ENCODE measurements at regions not wholly inside any gene's neighbourhood (a gene's known extent, or its start where the extent isn't known, plus 50 kb on each side); places are given as distances from the start of the nearest gene placed in this dataset.
A peak's percentile ranks its signal among the peaks of the same experiment; 100 is the strongest.

- no peak for DNase-seq
These were observed 1448.3 kb upstream of the DDX18 start for GRCh38 chr2:116366212-116366611.

- DNase-seq, result no peak
These were observed 1435.7 kb upstream of the DDX18 start for GRCh38 chr2:116378786-116379185.

- DNase-seq, result no peak
These were observed 1403.3 kb upstream of the DDX18 start for GRCh38 chr2:116411211-116411610.

GRCh38 chr2:116413659-116414058, 1400.8 kb upstream of the DDX18 start:
- no peak for DNase-seq

GRCh38 chr2:116416731-116417377, 1397.6 kb upstream of the DDX18 start:
- DNase-seq, result no peak

- DNase-seq, result peak in 1 of 2 experiments; percentile 12
These were observed 1378.8 kb upstream of the DDX18 start for GRCh38 chr2:116435648-116436047.

GRCh38 chr2:116440104-116440653, 1374.3 kb upstream of the DDX18 start:
- DNase-seq, result no peak

- DNase-seq, result peak in 1 of 2 experiments; percentile 5
These were observed 1372.1 kb upstream of the DDX18 start for GRCh38 chr2:116442418-116442817.

- no peak for DNase-seq
These were observed 1370.1 kb upstream of the DDX18 start for GRCh38 chr2:116444256-116444872.

GRCh38 chr2:116450990-116451389, 1363.5 kb upstream of the DDX18 start:
- DNase-seq, result no peak

GRCh38 chr2:116452651-116453050, 1361.8 kb upstream of the DDX18 start:
- no peak for DNase-seq

- DNase-seq, result no peak
These were observed 1358.1 kb upstream of the DDX18 start for GRCh38 chr2:116456429-116456828.

GRCh38 chr2:116467243-116467642, 1347.2 kb upstream of the DDX18 start:
- no peak for DNase-seq

- DNase-seq, result no peak
These were observed 1337.3 kb upstream of the DDX18 start for GRCh38 chr2:116477229-116477628.

GRCh38 chr2:116487336-116487735, 1327.2 kb upstream of the DDX18 start:
- no peak for DNase-seq

- no peak for DNase-seq
These were observed 1325.2 kb upstream of the DDX18 start for GRCh38 chr2:116489292-116489691.

- no peak for DNase-seq
These were observed 1324.5 kb upstream of the DDX18 start for GRCh38 chr2:116489944-116490343.

- DNase-seq, result no peak
These were observed 1323.9 kb upstream of the DDX18 start for GRCh38 chr2:116490511-116491145.

GRCh38 chr2:116491292-116491691, 1323.2 kb upstream of the DDX18 start:
- DNase-seq, result no peak

- DNase-seq, result no peak
These were observed 1315.1 kb upstream of the DDX18 start for GRCh38 chr2:116499389-116499788.

GRCh38 chr2:116510117-116510671, 1304.3 kb upstream of the DDX18 start:
- peak in 1 of 2 experiments; percentile 49 for DNase-seq

- DNase-seq, result no peak
These were observed 1303.1 kb upstream of the DDX18 start for GRCh38 chr2:116511426-116511825.

- no peak for DNase-seq
These were observed 1300.5 kb upstream of the DDX18 start for GRCh38 chr2:116513991-116514390.

GRCh38 chr2:116517936-116518335, 1296.6 kb upstream of the DDX18 start:
- no peak for DNase-seq

Data from NCI-H524 (cell line).